ENCODE measurements at regions not wholly inside any gene's neighbourhood (a gene's known extent, or its start where the extent isn't known, plus 50 kb on each side); places are given as distances from the start of the nearest gene placed in this dataset.

DNA sequence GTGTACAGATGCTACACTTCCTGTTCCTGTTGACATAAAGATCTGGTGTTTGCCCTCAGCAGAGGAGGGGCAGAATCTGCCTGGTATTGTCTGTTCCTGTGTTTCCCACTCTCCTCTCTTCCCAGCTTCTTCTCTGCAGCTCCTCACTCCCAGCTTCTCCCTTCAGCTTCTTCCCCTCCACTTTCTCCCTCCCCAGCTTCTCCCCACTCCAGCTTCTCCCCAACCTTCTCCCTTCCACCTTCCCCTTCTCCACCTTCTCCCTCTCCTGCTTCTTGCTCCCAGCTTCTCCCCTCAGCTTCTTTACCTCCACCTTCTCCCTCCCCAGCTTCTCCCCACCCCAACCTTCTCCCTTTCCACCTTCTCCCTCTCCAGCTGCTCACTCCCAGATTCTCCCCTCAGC is 148.9 kb upstream of the IRX2 start:
- H3K9ac ChIP-seq: no peak overlapping the region
- H4K20me1 ChIP-seq: no peaks in the 10 kb centered on the region
- H3K9me3 ChIP-seq: no peaks in the 10 kb centered on the region
- no peak overlapping the region for H3K4me3 ChIP-seq
- no peaks in the 10 kb centered on the region for H3K36me3 ChIP-seq
- H3K4me2 ChIP-seq: no peak overlapping the region
- no peaks in the 10 kb centered on the region for H3K27me3 ChIP-seq
- H3K27ac ChIP-seq: no peak overlapping the region
- no peak for TF ChIP-seq Cebpa-rat (IDR thresholded peaks at IDR 0.05)
- peaks cover 17% of the 10 kb centered on the region for H3K4me1 ChIP-seq

- no peak overlapping the region for H3K27ac ChIP-seq
- no peak overlapping the region for H3K4me2 ChIP-seq
- no peak overlapping the region for H3K4me3 ChIP-seq
- no peak for TF ChIP-seq Cebpa-rat (IDR thresholded peaks at IDR 0.05)
- peaks cover 17% of the 10 kb centered on the region for H3K4me1 ChIP-seq
- H3K36me3 ChIP-seq: no peaks in the 10 kb centered on the region
- no peak overlapping the region for H3K9ac ChIP-seq
- H4K20me1 ChIP-seq: no peaks in the 10 kb centered on the region
- no peaks in the 10 kb centered on the region for H3K9me3 ChIP-seq
- H3K27me3 ChIP-seq: no peaks in the 10 kb centered on the region
Measured at GRCh38 chr5:2899311-2899710, 147.8 kb upstream of the IRX2 start.

GRCh38 chr5:2898661-2899060 is 147.2 kb upstream of the IRX2 start:
- Histone ChIP-seq H4K20me1 (no peaks in the 10 kb centered on the region), H3K9me3 (no peaks in the 10 kb centered on the region), H3K27ac (no peak overlapping the region), H3K9ac (no peak overlapping the region), H3K4me3 (no peak overlapping the region), H3K27me3 (no peaks in the 10 kb centered on the region), H3K4me2 (no peak overlapping the region), H3K4me1 (peaks cover 17% of the 10 kb centered on the region), H3K36me3 (no peaks in the 10 kb centered on the region)
- no peak for TF ChIP-seq Cebpa-rat (IDR thresholded peaks at IDR 0.05)

DNA sequence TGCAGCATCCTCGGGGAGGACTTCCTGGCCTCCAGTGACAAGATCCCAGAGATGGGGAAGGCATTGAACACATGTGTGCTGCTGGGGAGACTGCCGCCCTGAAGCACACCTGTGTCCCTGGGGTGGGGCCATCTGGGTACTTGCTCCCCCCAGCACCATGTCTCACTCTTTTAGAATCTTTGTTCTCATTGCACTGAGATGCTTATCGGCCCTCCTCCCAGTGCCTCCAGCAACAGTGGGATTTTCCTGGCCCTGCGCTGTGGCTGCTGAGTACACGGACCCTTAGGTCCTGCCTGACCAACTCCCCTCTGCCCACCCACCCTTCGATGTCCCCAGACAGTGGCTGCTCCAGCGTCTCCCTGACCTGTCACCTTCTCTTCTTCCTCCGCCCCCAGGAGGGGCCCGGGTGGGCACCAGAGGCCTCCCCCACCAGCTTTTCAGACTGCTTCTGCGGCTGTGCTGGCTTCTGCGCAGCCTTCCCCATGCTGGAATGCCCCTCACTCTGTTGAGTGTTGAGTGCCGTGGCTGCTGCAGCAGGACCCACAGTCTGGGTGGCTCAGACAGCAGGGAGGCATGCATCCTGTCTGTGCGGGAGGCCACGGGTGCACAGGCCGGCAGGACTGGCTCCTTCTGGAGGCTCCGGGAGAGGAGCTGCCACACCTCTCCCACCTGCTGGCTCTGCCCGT is 145.9 kb upstream of the IRX2 start:
- Histone ChIP-seq H3K27me3 (no peaks in the 10 kb centered on the region), H3K9me3 (no peaks in the 10 kb centered on the region), H3K4me2 (no peak overlapping the region), H3K4me1 (peaks cover 17% of the 10 kb centered on the region), H4K20me1 (no peaks in the 10 kb centered on the region), H3K4me3 (no peak overlapping the region), H3K36me3 (no peaks in the 10 kb centered on the region), H3K9ac (no peak overlapping the region), H3K27ac (no peak overlapping the region)
- no peak for TF ChIP-seq Cebpa-rat (IDR thresholded peaks at IDR 0.05)

GRCh38 chr5:2896371-2897275 is 145.1 kb upstream of the IRX2 start:
- H4K20me1 ChIP-seq: no peaks in the 10 kb centered on the region
- no peak overlapping the region for H3K4me3 ChIP-seq
- no peak for TF ChIP-seq Cebpa-rat (IDR thresholded peaks at IDR 0.05)

GRCh38 chr5:2895876-2896275 is 144.4 kb upstream of the IRX2 start:
- Histone ChIP-seq H3K9ac (no peak overlapping the region), H3K4me2 (no peak overlapping the region), H3K36me3 (no peaks in the 10 kb centered on the region), H3K4me1 (peaks cover 5% of the 10 kb centered on the region), H3K9me3 (no peaks in the 10 kb centered on the region), H3K27ac (no peak overlapping the region), H4K20me1 (no peaks in the 10 kb centered on the region), H3K4me3 (no peak overlapping the region), H3K27me3 (no peaks in the 10 kb centered on the region)
- TF ChIP-seq Cebpa-rat (IDR thresholded peaks at IDR 0.05): no peak

More at GRCh38 chr5:2896371-2897275, 145.1 kb upstream of the IRX2 start:
- no peaks in the 10 kb centered on the region for H3K9me3 ChIP-seq
- H3K9ac ChIP-seq: no peak overlapping the region
- no peak overlapping the region for H3K27ac ChIP-seq
- H3K27me3 ChIP-seq: no peaks in the 10 kb centered on the region
- no peaks in the 10 kb centered on the region for H3K36me3 ChIP-seq
- peaks cover 13% of the 10 kb centered on the region for H3K4me1 ChIP-seq
- no peak overlapping the region for H3K4me2 ChIP-seq

GRCh38 chr5:2895196-2895595 is 143.7 kb upstream of the IRX2 start:
- H3K27ac ChIP-seq: no peak overlapping the region
- H3K4me3 ChIP-seq: no peak overlapping the region
- H4K20me1 ChIP-seq: no peaks in the 10 kb centered on the region
- no peaks in the 10 kb centered on the region for H3K36me3 ChIP-seq
- H3K4me1 ChIP-seq: 0 out of 2 replicates have a peak, but pooled peaks cover under 1% of the 10 kb centered on the region
- H3K9ac ChIP-seq: no peak overlapping the region
- no peak overlapping the region for H3K4me2 ChIP-seq
- H3K27me3 ChIP-seq: no peaks in the 10 kb centered on the region
- no peak for TF ChIP-seq Cebpa-rat (IDR thresholded peaks at IDR 0.05)
- H3K9me3 ChIP-seq: no peaks in the 10 kb centered on the region

GRCh38 chr5:2894736-2895135 is 143.3 kb upstream of the IRX2 start:
- H3K4me2 ChIP-seq: no peak overlapping the region
- no peak for TF ChIP-seq Cebpa-rat (IDR thresholded peaks at IDR 0.05)

GRCh38 chr5:2894316-2894715 is 142.8 kb upstream of the IRX2 start:
- no peaks in the 10 kb centered on the region for H3K4me1 ChIP-seq
- no peak overlapping the region for H3K27ac ChIP-seq
- H3K4me2 ChIP-seq: no peak overlapping the region
- H3K9ac ChIP-seq: no peak overlapping the region
- H4K20me1 ChIP-seq: no peaks in the 10 kb centered on the region
- no peaks in the 10 kb centered on the region for H3K27me3 ChIP-seq
- no peaks in the 10 kb centered on the region for H3K36me3 ChIP-seq
- H3K4me3 ChIP-seq: no peak overlapping the region
- no peaks in the 10 kb centered on the region for H3K9me3 ChIP-seq
- no peak for TF ChIP-seq Cebpa-rat (IDR thresholded peaks at IDR 0.05)

More at GRCh38 chr5:2894736-2895135, 143.3 kb upstream of the IRX2 start:
- no peak overlapping the region for H3K27ac ChIP-seq
- no peaks in the 10 kb centered on the region for H4K20me1 ChIP-seq
- no peaks in the 10 kb centered on the region for H3K27me3 ChIP-seq
- H3K36me3 ChIP-seq: no peaks in the 10 kb centered on the region
- no peak overlapping the region for H3K4me3 ChIP-seq
- H3K9ac ChIP-seq: no peak overlapping the region
- H3K4me1 ChIP-seq: no peaks in the 10 kb centered on the region
- no peaks in the 10 kb centered on the region for H3K9me3 ChIP-seq

DNA sequence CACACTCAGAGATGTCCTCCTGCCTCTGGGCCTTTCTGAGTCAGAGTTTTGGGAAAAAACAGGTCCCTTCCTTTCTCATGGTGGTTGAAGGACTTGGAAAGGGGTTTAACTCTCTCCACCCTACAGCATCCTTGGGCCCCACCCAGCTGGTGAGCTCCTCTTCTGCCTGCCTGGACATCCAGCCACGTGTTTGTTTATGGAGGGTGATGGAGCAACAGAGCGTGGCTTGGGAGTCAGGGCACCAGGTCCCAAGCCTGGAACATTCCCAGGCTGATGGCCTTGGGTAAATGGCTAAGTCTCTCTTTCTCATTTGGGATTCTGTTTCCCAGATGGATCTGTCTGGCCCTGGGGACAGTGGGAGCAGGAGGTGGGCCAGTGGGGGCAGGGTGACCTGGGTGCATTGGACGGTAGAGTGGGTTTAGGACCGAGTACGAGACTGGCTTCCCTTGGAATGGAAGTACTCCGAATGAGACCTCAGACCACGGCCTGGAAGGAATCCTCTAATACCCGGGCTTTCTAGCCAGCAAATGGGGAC is 141.1 kb upstream of the IRX2 start:
- no peak for TF ChIP-seq Cebpa-rat (IDR thresholded peaks at IDR 0.05)
- Histone ChIP-seq H3K9ac (no peak overlapping the region), H3K4me1 (no peaks in the 10 kb centered on the region), H3K36me3 (no peaks in the 10 kb centered on the region), H4K20me1 (no peaks in the 10 kb centered on the region), H3K27me3 (no peaks in the 10 kb centered on the region), H3K9me3 (no peaks in the 10 kb centered on the region), H3K4me2 (no peak overlapping the region), H3K27ac (no peak overlapping the region), H3K4me3 (no peak overlapping the region)

All from BLaER1 (cell line).